Panc1 (cell line): ENCODE measurements at regions not wholly inside any gene's neighbourhood (a gene's known extent, or its start where the extent isn't known, plus 50 kb on each side); places are given as distances from the start of the nearest gene placed in this dataset.

Experiments used
- CTCF ChIP-seq: fragments of 450-650 bp; IDR thresholded peaks from 2 replicates; pipeline ENCODE4 v1.5.1; 2017; ENCODE audit warnings: mild to moderate bottlenecking
- POLR2AphosphoS5 ChIP-seq: IDR thresholded peaks from 2 replicates; pipeline ENCODE4 v1.6.1; 2012; ENCODE audit warnings: mild to moderate bottlenecking, low read depth, low read length, moderate library complexity

- no peak for TF ChIP-seq CTCF
- no peak for TF ChIP-seq POLR2AphosphoS5
These were observed 56.2 kb upstream of the PREP start for GRCh38 chr6:105459049-105459448.
